Suprapubic skin (tissue), 4 donors: ENCODE measurements at regions not wholly inside any gene's neighbourhood (a gene's known extent, or its start where the extent isn't known, plus 50 kb on each side); places are given as distances from the start of the nearest gene placed in this dataset.

Source experiments
- CTCF ChIP-seq, 2 donors: fragments of 200-600 bp in 1 of 2; fragments of 450-650 bp in 1 of 2; sonication (generic) in 1 of 2; IDR thresholded peaks; one replicate each; pipeline ENCODE4 v1.5.1; 2016 to 2019; ENCODE audit warnings: antibody characterized with exemption in 2 of 2, mild to moderate bottlenecking in 1 of 2, moderate library complexity in 1 of 2
- EP300 ChIP-seq: sonication (generic); formaldehyde crosslinking; IDR thresholded peaks from one replicate; pipeline ENCODE4 v1.6.1; 2017; ENCODE audit warnings: antibody characterized with exemption
- POLR2A ChIP-seq, 2 donors: fragments of 450-650 bp; IDR thresholded peaks; one replicate each; pipeline ENCODE4 v1.6.1; 2017; ENCODE audit warnings: antibody characterized with exemption in 2 of 2, mild to moderate bottlenecking in 2 of 2, moderate library complexity in 2 of 2
- POLR2AphosphoS5 ChIP-seq, 3 donors: sonication (generic); formaldehyde crosslinking; IDR thresholded peaks; one replicate each; pipeline ENCODE4 v1.6.1; 2017; ENCODE audit warnings: antibody characterized with exemption in 3 of 3

DNA sequence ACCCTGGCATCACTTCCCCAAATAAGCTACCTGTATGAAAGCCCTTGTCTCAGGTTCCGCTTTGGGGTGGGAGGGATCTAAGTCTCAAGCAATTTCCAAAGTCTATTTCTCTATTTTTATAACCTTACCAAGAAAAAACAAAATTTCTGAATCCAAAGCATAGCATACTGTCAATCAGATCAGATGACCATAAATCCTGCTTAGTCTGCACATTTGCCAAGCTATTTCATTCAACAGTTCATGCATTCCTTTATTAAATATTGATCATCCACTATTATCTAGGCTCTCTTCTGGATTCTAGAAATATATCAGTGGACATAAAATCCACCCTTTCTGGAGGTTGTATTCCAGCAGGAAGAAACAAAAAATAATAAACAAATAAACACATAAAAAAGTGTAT, 263.5 kb upstream of the USP15 start:
- TF ChIP-seq CTCF (IDR thresholded peaks at IDR 0.05): no peak
- TF ChIP-seq POLR2A (IDR thresholded peaks at IDR 0.05): no peak
- TF ChIP-seq POLR2AphosphoS5 (IDR thresholded peaks at IDR 0.05): no peak
- no peak for TF ChIP-seq EP300
